ENCODE measurements at regions not wholly inside any gene's neighbourhood (a gene's known extent, or its start where the extent isn't known, plus 50 kb on each side); places are given as distances from the start of the nearest gene placed in this dataset.

- no peak for DNase-seq
These were observed 393.5 kb upstream of the ADARB2 start for GRCh38 chr10:2130705-2131305.

- DNase-seq, result no peak
These were observed 391.7 kb upstream of the ADARB2 start for GRCh38 chr10:2128991-2129390.

GRCh38 chr10:2124135-2124534 is 386.8 kb upstream of the ADARB2 start:
- no peak for DNase-seq

- DNase-seq, result no peak
These were observed 385.3 kb upstream of the ADARB2 start for GRCh38 chr10:2122431-2123124.

DNA sequence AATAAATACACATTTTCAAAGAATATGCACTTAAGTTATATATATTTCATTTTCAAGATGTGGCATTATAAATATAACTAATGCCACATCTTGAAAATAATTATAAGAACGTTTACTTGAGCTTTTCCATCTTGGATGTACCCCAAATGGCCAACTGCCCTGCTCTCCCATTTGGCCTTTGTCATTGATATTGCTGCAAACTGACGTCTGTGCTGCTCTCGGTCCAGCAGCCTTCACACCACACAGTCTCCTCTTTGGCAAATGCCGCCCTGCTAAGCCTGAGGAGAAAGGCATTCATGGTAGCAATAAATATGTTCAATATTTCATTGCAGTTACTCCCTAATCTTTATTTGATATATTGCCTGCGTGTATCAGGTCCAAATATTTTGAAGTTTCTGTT is 384.6 kb upstream of the ADARB2 start:
- DNase-seq, result no peak

GRCh38 chr10:2121315-2121714 is 384.0 kb upstream of the ADARB2 start:
- DNase-seq, result no peak

DNA sequence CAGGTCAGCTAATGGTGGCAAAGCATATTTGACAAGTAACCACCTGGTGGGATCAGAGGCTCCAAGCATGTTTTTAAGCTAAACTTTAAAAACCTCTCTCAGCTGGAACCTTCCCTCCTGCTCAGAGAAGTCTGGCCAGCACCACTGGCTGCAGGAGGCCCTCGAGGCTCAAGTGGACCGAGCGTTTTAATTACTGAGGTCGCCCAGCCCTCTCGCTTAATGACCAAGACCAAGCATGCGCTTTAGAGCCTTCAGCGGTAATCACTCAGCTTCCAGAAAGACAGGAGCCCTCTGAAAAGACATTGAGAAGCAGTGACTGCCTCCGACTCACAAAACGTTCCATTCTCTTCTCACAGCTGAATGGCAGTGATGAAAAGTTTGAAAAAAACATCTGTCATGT is 383.4 kb upstream of the ADARB2 start:
- no peak for DNase-seq

DNA sequence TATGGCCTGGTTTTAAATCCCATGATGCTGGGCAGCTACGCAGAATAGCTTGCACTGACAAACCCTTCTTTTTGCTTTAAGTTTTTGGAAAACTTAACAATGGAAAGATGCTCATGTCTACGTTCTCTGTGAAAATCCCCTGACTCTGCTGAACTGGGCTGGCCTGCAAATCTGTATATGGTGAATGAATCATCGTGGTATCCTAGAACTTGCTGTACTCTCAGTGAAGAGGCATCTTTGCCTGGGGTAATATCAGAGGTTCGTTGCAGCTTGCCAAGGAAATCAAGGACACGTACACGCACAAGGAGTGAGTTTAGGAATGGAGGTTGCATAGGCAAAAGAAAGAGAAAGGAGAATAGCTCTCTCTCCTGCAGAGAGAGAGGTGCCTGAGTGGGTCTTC is 382.0 kb upstream of the ADARB2 start:
- no peak for DNase-seq

GRCh38 chr10:2118201-2118600 is 380.9 kb upstream of the ADARB2 start:
- DNase-seq, result no peak

GRCh38 chr10:2117641-2118040 is 380.3 kb upstream of the ADARB2 start:
- no peak for DNase-seq

- DNase-seq, result no peak
These were observed 374.6 kb upstream of the ADARB2 start for GRCh38 chr10:2111965-2112364.

- DNase-seq, result no peak
These were observed 371.2 kb upstream of the ADARB2 start for GRCh38 chr10:2108496-2108895.

- no peak for DNase-seq
These were observed 369.3 kb upstream of the ADARB2 start for GRCh38 chr10:2106641-2107040.

GRCh38 chr10:2099321-2099720 is 362.0 kb upstream of the ADARB2 start:
- no peak for DNase-seq

DNA sequence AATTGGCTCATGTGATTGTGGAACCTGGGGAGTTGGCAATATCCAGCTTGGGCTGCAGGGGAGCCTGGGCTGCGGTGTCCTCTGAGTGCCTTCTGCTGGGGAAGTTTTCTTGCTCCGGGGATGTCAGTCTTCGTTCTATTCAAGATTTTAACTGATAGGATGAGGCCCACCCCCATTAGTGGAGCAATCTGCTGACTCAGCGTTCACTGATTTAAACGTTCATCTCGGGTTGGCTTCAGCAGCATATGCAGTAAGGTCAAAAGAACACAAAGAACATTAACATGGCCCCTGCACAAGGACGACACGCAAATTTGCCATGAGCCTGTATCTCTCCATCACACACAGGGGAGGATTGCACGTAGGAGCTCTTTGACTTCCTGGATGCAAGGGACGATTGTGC is 360.6 kb upstream of the ADARB2 start:
- DNase-seq, result no peak

GRCh38 chr10:2094171-2094570 is 356.8 kb upstream of the ADARB2 start:
- no peak for DNase-seq

GRCh38 chr10:2083591-2083990 is 346.3 kb upstream of the ADARB2 start:
- no peak for DNase-seq

DNA sequence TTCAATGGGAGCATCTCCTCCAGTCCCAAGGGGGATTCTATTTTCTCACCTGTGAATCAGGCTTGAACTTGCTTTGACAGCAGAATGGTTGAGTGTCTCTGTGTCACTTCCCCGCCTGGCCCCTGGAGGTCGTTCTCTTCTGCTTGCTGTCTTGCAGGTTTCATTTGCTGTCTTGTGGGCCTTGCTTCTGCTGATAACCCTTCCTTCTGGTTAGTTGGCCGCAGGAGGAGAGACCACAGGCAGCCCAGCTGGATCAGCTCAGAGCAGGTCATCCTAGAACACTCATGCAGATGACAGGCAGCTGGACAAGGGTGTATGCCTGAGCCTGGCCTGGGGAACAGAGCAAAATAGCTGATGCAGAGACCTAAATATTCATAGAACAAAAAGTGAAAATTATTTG is 344.2 kb upstream of the ADARB2 start:
- DNase-seq, result no peak

DNA sequence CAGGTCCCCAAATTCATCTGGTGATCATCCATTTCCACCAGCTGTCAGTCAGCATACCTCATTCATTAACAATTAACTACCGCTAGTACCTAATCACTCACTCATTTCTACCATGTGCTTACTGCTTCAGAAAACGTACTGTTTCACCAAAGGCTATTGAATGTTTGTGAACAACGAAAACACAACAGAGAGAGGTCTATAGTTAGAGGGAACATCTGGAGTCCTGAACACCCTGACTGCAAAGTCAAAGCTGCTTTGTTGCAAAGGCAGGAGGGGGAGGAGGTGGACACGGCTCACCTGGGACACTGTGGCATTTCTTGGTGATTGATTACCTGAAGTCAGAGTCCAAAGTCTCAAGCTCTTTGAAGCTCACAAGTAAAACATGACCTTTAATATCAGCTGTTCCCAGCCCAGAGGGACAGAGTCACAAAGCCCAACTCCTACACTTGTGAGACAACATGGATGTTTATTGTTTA is 342.3 kb upstream of the ADARB2 start:
- no peak for DNase-seq

DNA sequence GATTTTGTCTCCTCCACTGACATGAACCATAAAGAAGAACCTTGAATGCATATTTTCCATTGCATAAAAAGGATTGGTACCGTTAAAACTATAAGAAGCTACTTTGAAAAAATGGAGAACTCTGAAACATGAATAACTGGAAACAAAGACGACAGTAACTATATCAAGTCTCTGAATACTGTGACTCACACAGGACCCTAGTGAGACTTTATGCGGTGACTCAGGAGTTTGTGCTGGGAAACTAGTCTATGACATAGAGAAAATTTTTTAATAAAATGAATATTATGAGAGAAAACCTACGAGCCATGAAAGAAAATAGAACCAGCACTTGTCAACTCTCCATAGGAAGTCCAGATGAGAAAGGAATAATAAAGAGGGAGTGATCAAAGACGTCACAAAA is 339.9 kb upstream of the ADARB2 start:
- no peak for DNase-seq

- DNase-seq, result no peak
These were observed 339.2 kb upstream of the ADARB2 start for GRCh38 chr10:2076528-2076927.

DNA sequence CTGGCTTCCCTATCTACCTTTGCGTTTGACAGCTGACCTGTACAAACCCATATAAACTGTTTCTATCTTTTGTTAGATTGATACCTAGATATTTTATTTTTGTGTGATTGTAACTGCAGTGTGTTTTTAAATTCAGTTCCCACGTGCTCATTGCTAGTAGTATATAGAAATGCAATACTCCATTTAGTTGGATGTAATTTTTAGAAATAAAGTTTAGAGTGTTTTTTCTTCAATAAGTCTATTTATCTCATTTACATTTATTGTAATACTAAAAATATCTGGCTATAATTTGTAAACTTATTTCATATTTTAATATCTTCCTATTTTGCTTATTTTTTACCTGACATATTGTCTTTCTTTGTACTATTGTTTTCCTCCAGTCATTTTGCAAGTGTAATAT is 329.7 kb upstream of the ADARB2 start:
- DNase-seq, result no peak

DNA sequence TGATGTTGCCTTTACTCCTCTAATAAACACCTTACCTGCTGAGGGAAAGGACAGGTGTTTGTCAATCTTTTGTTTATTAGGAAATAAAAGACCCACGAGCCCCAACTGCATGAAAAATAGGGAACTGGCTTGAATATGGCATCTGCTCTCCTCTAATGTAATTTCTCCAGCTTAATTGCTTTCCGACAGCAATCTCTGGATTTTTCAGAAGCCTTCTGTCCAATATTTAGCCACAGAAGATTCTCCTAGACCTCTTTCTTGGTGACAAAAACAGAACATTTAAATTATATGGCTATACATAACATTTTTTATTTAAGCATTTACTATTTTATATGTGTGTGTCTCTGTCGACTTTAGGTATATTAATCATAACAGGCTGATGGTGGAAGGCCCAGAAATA is 317.4 kb upstream of the ADARB2 start:
- DNase-seq, result no peak

- DNase-seq, result no peak
These were observed 316.5 kb upstream of the ADARB2 start for GRCh38 chr10:2053805-2054204.

GRCh38 chr10:2051108-2051507 is 313.8 kb upstream of the ADARB2 start:
- no peak for DNase-seq

Data from NCI-H2227 treated with DMSO at 0.1 percent for 48 hours (cell line).